Neural progenitor cell (in vitro differentiated cells): ENCODE measurements at regions not wholly inside any gene's neighbourhood (a gene's known extent, or its start where the extent isn't known, plus 50 kb on each side); places are given as distances from the start of the nearest gene placed in this dataset.

ENCODE experiments used
- DNase-seq: peaks from one replicate; pipeline ENCODE4 v3.0.0-alpha.2; 2016; ENCODE audit warnings: low spot score
- H2AFZ ChIP-seq: fragments of 200-600 bp; sonication (generic); replicated peaks from 2 replicates; pipeline ENCODE4 v1.6.1; 2016; ENCODE audit warnings: antibody characterized with exemption
- H3F3A ChIP-seq: fragments of 200-600 bp; sonication (generic); 2 replicates; pipeline ENCODE4 v1.6.1; 2016; ENCODE audit warnings: antibody characterized with exemption, low read depth
- H3K27ac ChIP-seq: fragments of 200-600 bp; sonication (generic); 2 replicates; pipeline ENCODE4 v1.5.1; 2016; ENCODE audit warnings: mild to moderate bottlenecking
- H3K27me3 ChIP-seq: fragments of 200-600 bp; sonication (generic); 2 replicates; pipeline ENCODE4 v1.6.1; 2016; ENCODE audit warnings: mild to moderate bottlenecking, moderate library complexity
- H3K36me3 ChIP-seq: fragments of 200-600 bp; sonication (generic); 2 replicates; pipeline ENCODE4 v1.5.1; 2016
- H3K4me1 ChIP-seq: fragments of 200-600 bp; sonication (generic); 2 replicates; pipeline ENCODE4 v1.6.1; 2016; ENCODE audit warnings: mixed run types
- H3K4me2 ChIP-seq: fragments of 200-600 bp; sonication (generic); 2 replicates; pipeline ENCODE4 v1.6.1; 2016
- H3K4me3 ChIP-seq: fragments of 200-600 bp; sonication (generic); 2 replicates; pipeline ENCODE4 v1.5.1; 2016
- H3K79me2 ChIP-seq: fragments of 200-600 bp; sonication (generic); 2 replicates; pipeline ENCODE4 v1.6.1; 2016; ENCODE audit warnings: low read depth
- H3K9ac ChIP-seq: fragments of 200-600 bp; sonication (generic); 2 replicates; pipeline ENCODE4 v1.6.1; 2016
- H3K9me3 ChIP-seq: fragments of 200-600 bp; sonication (generic); 2 replicates; pipeline ENCODE4 v1.5.1; 2016; ENCODE audit warnings: low read depth
- H4K20me1 ChIP-seq: fragments of 200-600 bp; sonication (generic); 2 replicates; pipeline ENCODE4 v1.6.1; 2016; ENCODE audit warnings: low read depth
- H3K27ac Mint-ChIP-seq: 3 replicates; pipeline ENCODE4 v1.8.0; 2021; ENCODE audit warnings: mixed read lengths
- H3K27me3 Mint-ChIP-seq: 2 replicates; pipeline ENCODE4 v1.8.0; 2022; ENCODE audit warnings: low read depth, mild to moderate bottlenecking, inconsistent platforms, moderate library complexity, mixed read lengths; ENCODE audit not compliant: insufficient read depth
- H3K36me3 Mint-ChIP-seq: 3 replicates; pipeline ENCODE4 v1.8.0; 2021; ENCODE audit warnings: mixed read lengths
- H3K4me1 Mint-ChIP-seq: 3 replicates; pipeline ENCODE4 v1.8.0; 2021; ENCODE audit warnings: mixed read lengths
- H3K4me3 Mint-ChIP-seq: 3 replicates; pipeline ENCODE4 v1.8.0; 2021; ENCODE audit warnings: mild to moderate bottlenecking, moderate library complexity, mixed read lengths
- H3K9me3 Mint-ChIP-seq: 3 replicates; pipeline ENCODE4 v1.8.0; 2020; ENCODE audit warnings: mixed read lengths
- EZH2 ChIP-seq: fragments of 200-600 bp; sonication (generic); IDR thresholded peaks from 2 replicates; pipeline ENCODE4 v1.6.1; 2017; ENCODE audit warnings: antibody characterized with exemption, mild to moderate bottlenecking, moderate library complexity
- EZH2phosphoT487 ChIP-seq: fragments of 200-600 bp; sonication (generic); IDR thresholded peaks from 2 replicates; pipeline ENCODE4 v1.6.1; 2017; ENCODE audit warnings: antibody characterized with exemption
- TF ChIP-seq, protein P1 (sequence below): fragments of 200-600 bp; sonication (generic); IDR thresholded peaks from 2 replicates; pipeline ENCODE4 v1.5.1; 2017; ENCODE audit warnings: antibody characterized with exemption, mild to moderate bottlenecking

- TF ChIP-seq, protein P1, sequence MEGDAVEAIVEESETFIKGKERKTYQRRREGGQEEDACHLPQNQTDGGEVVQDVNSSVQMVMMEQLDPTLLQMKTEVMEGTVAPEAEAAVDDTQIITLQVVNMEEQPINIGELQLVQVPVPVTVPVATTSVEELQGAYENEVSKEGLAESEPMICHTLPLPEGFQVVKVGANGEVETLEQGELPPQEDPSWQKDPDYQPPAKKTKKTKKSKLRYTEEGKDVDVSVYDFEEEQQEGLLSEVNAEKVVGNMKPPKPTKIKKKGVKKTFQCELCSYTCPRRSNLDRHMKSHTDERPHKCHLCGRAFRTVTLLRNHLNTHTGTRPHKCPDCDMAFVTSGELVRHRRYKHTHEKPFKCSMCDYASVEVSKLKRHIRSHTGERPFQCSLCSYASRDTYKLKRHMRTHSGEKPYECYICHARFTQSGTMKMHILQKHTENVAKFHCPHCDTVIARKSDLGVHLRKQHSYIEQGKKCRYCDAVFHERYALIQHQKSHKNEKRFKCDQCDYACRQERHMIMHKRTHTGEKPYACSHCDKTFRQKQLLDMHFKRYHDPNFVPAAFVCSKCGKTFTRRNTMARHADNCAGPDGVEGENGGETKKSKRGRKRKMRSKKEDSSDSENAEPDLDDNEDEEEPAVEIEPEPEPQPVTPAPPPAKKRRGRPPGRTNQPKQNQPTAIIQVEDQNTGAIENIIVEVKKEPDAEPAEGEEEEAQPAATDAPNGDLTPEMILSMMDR, result no peak
- TF ChIP-seq EZH2phosphoT487, result no peak
- TF ChIP-seq EZH2, result no peak
- Histone ChIP-seq H3K36me3 (no peaks in the 10 kb centered on the region), H3K9ac (no peak overlapping the region), H3K27me3 (no peaks in the 10 kb centered on the region), H4K20me1 (no peaks in the 10 kb centered on the region), H3K79me2 (no peaks in the 10 kb centered on the region), H3K4me3 (no peak overlapping the region), H3K27ac (no peak overlapping the region), H3K9me3 (no peaks in the 10 kb centered on the region), H3K4me1 (no peaks in the 10 kb centered on the region), H3F3A (no peaks in the 10 kb centered on the region), H2AFZ (no peak overlapping the region), H3K4me2 (no peak overlapping the region)
- Mint-ChIP-seq H3K27me3 (peaks cover 2% of the 10 kb centered on the region), H3K27ac (no peak overlapping the region), H3K4me1 (no peaks in the 10 kb centered on the region), H3K36me3 (no peaks in the 10 kb centered on the region), H3K4me3 (no peak overlapping the region), H3K9me3 (no peaks in the 10 kb centered on the region)
- no peak for DNase-seq
Measured at GRCh38 chr9:108615152-108615551, 240.6 kb downstream of the ACTL7B start.

GRCh38 chr9:108612513-108612912 is 243.3 kb downstream of the ACTL7B start:
- TF ChIP-seq EZH2, result no peak
- TF ChIP-seq, protein P1, result no peak
- no peak for TF ChIP-seq EZH2phosphoT487
- Histone ChIP-seq H3K4me1 (no peaks in the 10 kb centered on the region), H4K20me1 (no peaks in the 10 kb centered on the region), H3K4me2 (no peak overlapping the region), H3K4me3 (no peak overlapping the region), H2AFZ (no peak overlapping the region), H3K36me3 (no peaks in the 10 kb centered on the region), H3K27ac (no peak overlapping the region), H3K9me3 (no peaks in the 10 kb centered on the region), H3F3A (no peaks in the 10 kb centered on the region), H3K9ac (no peak overlapping the region), H3K79me2 (no peaks in the 10 kb centered on the region), H3K27me3 (no peaks in the 10 kb centered on the region)
- Mint-ChIP-seq H3K9me3 (no peaks in the 10 kb centered on the region), H3K27me3 (peaks cover 2% of the 10 kb centered on the region), H3K36me3 (no peaks in the 10 kb centered on the region), H3K27ac (no peak overlapping the region), H3K4me3 (no peak overlapping the region), H3K4me1 (no peaks in the 10 kb centered on the region)
- no peak for DNase-seq

DNA sequence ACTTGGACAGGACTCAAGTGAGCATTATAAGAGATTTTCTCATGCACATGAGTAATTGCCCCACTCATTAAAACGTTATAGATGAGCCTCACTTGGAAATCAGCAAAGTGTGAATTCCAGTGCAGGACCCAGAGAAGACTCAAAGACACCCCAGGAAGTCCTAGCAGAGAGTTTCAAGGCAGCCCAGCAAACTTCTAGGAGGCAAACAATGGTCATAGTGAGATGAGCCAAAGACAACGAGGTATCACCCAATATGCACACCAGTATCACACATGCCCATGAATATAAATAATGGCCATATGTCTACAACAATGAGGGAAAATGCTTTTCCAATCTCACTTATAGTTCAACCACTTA is 245.9 kb downstream of the ACTL7B start:
- H3K36me3 Mint-ChIP-seq, result no peaks in the 10 kb centered on the region
- no peaks in the 10 kb centered on the region for H3F3A ChIP-seq
- no peak overlapping the region for H3K9ac ChIP-seq

More for the DNA sequence above, 245.9 kb downstream of the ACTL7B start:
- Mint-ChIP-seq H3K4me1 (no peaks in the 10 kb centered on the region), H3K27ac (no peak overlapping the region), H3K9me3 (no peaks in the 10 kb centered on the region), H3K4me3 (no peak overlapping the region), H3K27me3 (peaks cover 4% of the 10 kb centered on the region)
- no peak for DNase-seq
- Histone ChIP-seq H3K9me3 (no peaks in the 10 kb centered on the region), H3K4me3 (no peak overlapping the region), H2AFZ (no peak overlapping the region), H3K27ac (no peak overlapping the region), H3K4me1 (no peaks in the 10 kb centered on the region), H3K36me3 (no peaks in the 10 kb centered on the region), H3K79me2 (no peaks in the 10 kb centered on the region), H4K20me1 (no peaks in the 10 kb centered on the region), H3K4me2 (no peak overlapping the region), H3K27me3 (no peaks in the 10 kb centered on the region)
- no peak for TF ChIP-seq EZH2phosphoT487
- TF ChIP-seq, protein P1, result no peak
- TF ChIP-seq EZH2, result no peak
